Neural progenitor cell (in vitro differentiated cells): ENCODE measurements at regions not wholly inside any gene's neighbourhood (a gene's known extent, or its start where the extent isn't known, plus 50 kb on each side); places are given as distances from the start of the nearest gene placed in this dataset.
"Not testable (repeated sequence)": the region's sequence is repeated elsewhere in the genome, so short reads cannot be mapped to it uniquely, and the experiment has no call there.

Source experiments
- DNase-seq: peaks from one replicate; pipeline ENCODE4 v3.0.0-alpha.2; 2016; ENCODE audit warnings: low spot score
- H2AFZ ChIP-seq: fragments of 200-600 bp; sonication (generic); replicated peaks from 2 replicates; pipeline ENCODE4 v1.6.1; 2016; ENCODE audit warnings: antibody characterized with exemption
- H3F3A ChIP-seq: fragments of 200-600 bp; sonication (generic); 2 replicates; pipeline ENCODE4 v1.6.1; 2016; ENCODE audit warnings: antibody characterized with exemption, low read depth
- H3K27ac ChIP-seq: fragments of 200-600 bp; sonication (generic); 2 replicates; pipeline ENCODE4 v1.5.1; 2016; ENCODE audit warnings: mild to moderate bottlenecking
- H3K27me3 ChIP-seq: fragments of 200-600 bp; sonication (generic); 2 replicates; pipeline ENCODE4 v1.6.1; 2016; ENCODE audit warnings: mild to moderate bottlenecking, moderate library complexity
- H3K36me3 ChIP-seq: fragments of 200-600 bp; sonication (generic); 2 replicates; pipeline ENCODE4 v1.5.1; 2016
- H3K4me1 ChIP-seq: fragments of 200-600 bp; sonication (generic); 2 replicates; pipeline ENCODE4 v1.6.1; 2016; ENCODE audit warnings: mixed run types
- H3K4me2 ChIP-seq: fragments of 200-600 bp; sonication (generic); 2 replicates; pipeline ENCODE4 v1.6.1; 2016
- H3K4me3 ChIP-seq: fragments of 200-600 bp; sonication (generic); 2 replicates; pipeline ENCODE4 v1.5.1; 2016
- H3K79me2 ChIP-seq: fragments of 200-600 bp; sonication (generic); 2 replicates; pipeline ENCODE4 v1.6.1; 2016; ENCODE audit warnings: low read depth
- H3K9ac ChIP-seq: fragments of 200-600 bp; sonication (generic); 2 replicates; pipeline ENCODE4 v1.6.1; 2016
- H3K9me3 ChIP-seq: fragments of 200-600 bp; sonication (generic); 2 replicates; pipeline ENCODE4 v1.5.1; 2016; ENCODE audit warnings: low read depth
- H4K20me1 ChIP-seq: fragments of 200-600 bp; sonication (generic); 2 replicates; pipeline ENCODE4 v1.6.1; 2016; ENCODE audit warnings: low read depth
- H3K27ac Mint-ChIP-seq: 3 replicates; pipeline ENCODE4 v1.8.0; 2021; ENCODE audit warnings: mixed read lengths
- H3K27me3 Mint-ChIP-seq: 2 replicates; pipeline ENCODE4 v1.8.0; 2022; ENCODE audit warnings: low read depth, mild to moderate bottlenecking, inconsistent platforms, moderate library complexity, mixed read lengths; ENCODE audit not compliant: insufficient read depth
- H3K36me3 Mint-ChIP-seq: 3 replicates; pipeline ENCODE4 v1.8.0; 2021; ENCODE audit warnings: mixed read lengths
- H3K4me1 Mint-ChIP-seq: 3 replicates; pipeline ENCODE4 v1.8.0; 2021; ENCODE audit warnings: mixed read lengths
- H3K4me3 Mint-ChIP-seq: 3 replicates; pipeline ENCODE4 v1.8.0; 2021; ENCODE audit warnings: mild to moderate bottlenecking, moderate library complexity, mixed read lengths
- H3K9me3 Mint-ChIP-seq: 3 replicates; pipeline ENCODE4 v1.8.0; 2020; ENCODE audit warnings: mixed read lengths
- CTCF ChIP-seq: fragments of 200-600 bp; sonication (generic); IDR thresholded peaks from 2 replicates; pipeline ENCODE4 v1.5.1; 2017; ENCODE audit warnings: antibody characterized with exemption, mild to moderate bottlenecking
- EZH2 ChIP-seq: fragments of 200-600 bp; sonication (generic); IDR thresholded peaks from 2 replicates; pipeline ENCODE4 v1.6.1; 2017; ENCODE audit warnings: antibody characterized with exemption, mild to moderate bottlenecking, moderate library complexity
- EZH2phosphoT487 ChIP-seq: fragments of 200-600 bp; sonication (generic); IDR thresholded peaks from 2 replicates; pipeline ENCODE4 v1.6.1; 2017; ENCODE audit warnings: antibody characterized with exemption

DNA sequence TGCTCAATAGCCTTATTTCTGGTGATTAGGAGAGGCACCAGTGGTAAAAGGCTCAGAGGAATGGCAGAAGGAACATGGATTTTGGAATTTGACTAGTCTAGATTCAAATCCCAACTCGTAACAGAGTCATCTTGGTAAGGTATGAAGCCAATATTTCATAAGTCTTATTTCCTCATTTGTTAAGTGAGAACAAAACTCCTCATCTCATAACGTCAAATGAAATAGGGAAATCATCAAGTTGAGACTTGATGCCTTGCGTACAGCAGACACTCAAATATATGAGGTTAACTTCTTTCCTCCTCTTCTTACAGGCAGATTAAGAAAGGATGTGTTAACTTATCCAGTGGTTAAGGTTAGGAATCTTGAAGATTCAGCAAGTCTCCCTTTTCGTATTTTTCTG lies 189.2 kb downstream of the DLEU7 start:
- no peaks in the 10 kb centered on the region for H3K79me2 ChIP-seq
- no peak for DNase-seq
- no peak overlapping the region for H3K9ac ChIP-seq
- peaks cover 10% of the 10 kb centered on the region for H3K4me1 Mint-ChIP-seq
- H3K27me3 Mint-ChIP-seq: peaks cover 6% of the 10 kb centered on the region
- H3K4me3 Mint-ChIP-seq: no peak overlapping the region
- peaks cover 17% of the 10 kb centered on the region for H3K4me1 ChIP-seq
- H3K27ac Mint-ChIP-seq: no peak overlapping the region
- no peaks in the 10 kb centered on the region for H3F3A ChIP-seq
- H3K27me3 ChIP-seq: no peaks in the 10 kb centered on the region
- no peaks in the 10 kb centered on the region for H3K36me3 ChIP-seq
- no peak overlapping the region for H3K27ac ChIP-seq
- no peak for TF ChIP-seq CTCF
- TF ChIP-seq EZH2phosphoT487: no peak
- TF ChIP-seq EZH2: no peak
- H3K36me3 Mint-ChIP-seq: no peaks in the 10 kb centered on the region
- H3K9me3 ChIP-seq: no peaks in the 10 kb centered on the region
- no peaks in the 10 kb centered on the region for H4K20me1 ChIP-seq
- H3K4me2 ChIP-seq: no peak overlapping the region
- H2AFZ ChIP-seq: no peak overlapping the region
- H3K4me3 ChIP-seq: no peak overlapping the region
- H3K9me3 Mint-ChIP-seq: no peaks in the 10 kb centered on the region

DNA sequence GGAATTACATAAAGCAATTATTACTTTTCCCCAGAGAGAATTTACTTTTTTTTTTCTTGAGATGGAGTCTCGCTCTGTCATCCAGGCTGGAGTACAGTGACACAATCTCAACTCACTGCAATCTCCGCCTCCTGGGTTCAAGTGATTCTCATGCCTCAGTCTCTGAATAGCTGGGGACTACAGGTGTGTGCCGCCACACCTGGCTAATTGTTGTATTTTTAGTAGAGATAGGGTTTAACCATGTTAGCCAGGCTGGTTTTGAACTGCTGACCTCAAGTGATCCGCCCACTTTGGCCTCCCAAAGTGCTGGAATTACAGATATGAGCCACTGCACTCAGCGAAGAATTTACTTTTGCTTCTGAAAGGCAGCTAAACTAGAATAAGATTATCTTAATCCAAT lies 181.6 kb downstream of the DLEU7 start:
- not testable (repeated sequence) for H3K79me2 ChIP-seq, H3K9ac ChIP-seq, H3K9me3 ChIP-seq, DNase-seq, H3K4me3 ChIP-seq, H3F3A ChIP-seq, H2AFZ ChIP-seq, H3K9me3 Mint-ChIP-seq, H3K36me3 ChIP-seq, H4K20me1 ChIP-seq, H3K4me3 Mint-ChIP-seq, H3K27ac Mint-ChIP-seq, H3K4me2 ChIP-seq, H3K27me3 ChIP-seq, H3K36me3 Mint-ChIP-seq, H3K4me1 ChIP-seq, H3K27ac ChIP-seq, H3K4me1 Mint-ChIP-seq, H3K27me3 Mint-ChIP-seq

GRCh38 chr13:50664951-50665350 lies 178.5 kb downstream of the DLEU7 start:
- peaks cover 6% of the 10 kb centered on the region for H3K9me3 Mint-ChIP-seq
- no peak for TF ChIP-seq EZH2
- TF ChIP-seq EZH2phosphoT487: no peak
- TF ChIP-seq CTCF: no peak
- no peak overlapping the region for H3K4me3 Mint-ChIP-seq

GRCh38 chr13:50668049-50668448 lies 175.4 kb downstream of the DLEU7 start:
- H3K4me3 Mint-ChIP-seq: no peak overlapping the region
- H3K4me1 Mint-ChIP-seq: no peaks in the 10 kb centered on the region
- no peak overlapping the region for H2AFZ ChIP-seq
- H3K27ac ChIP-seq: no peak overlapping the region
- no peaks in the 10 kb centered on the region for H3K4me1 ChIP-seq
- H3K9me3 Mint-ChIP-seq: no peaks in the 10 kb centered on the region
- no peak for TF ChIP-seq EZH2
- TF ChIP-seq EZH2phosphoT487: no peak
- no peak for TF ChIP-seq CTCF
- no peaks in the 10 kb centered on the region for H3K27me3 Mint-ChIP-seq
- no peaks in the 10 kb centered on the region for H3K36me3 ChIP-seq
- H3K4me3 ChIP-seq: no peak overlapping the region
- H3K4me2 ChIP-seq: no peak overlapping the region
- no peak overlapping the region for H3K27ac Mint-ChIP-seq
- H3K36me3 Mint-ChIP-seq: no peaks in the 10 kb centered on the region
- no peaks in the 10 kb centered on the region for H3K79me2 ChIP-seq
- no peaks in the 10 kb centered on the region for H3F3A ChIP-seq
- DNase-seq: no peak
- no peaks in the 10 kb centered on the region for H4K20me1 ChIP-seq
- no peaks in the 10 kb centered on the region for H3K27me3 ChIP-seq
- H3K9ac ChIP-seq: no peak overlapping the region
- H3K9me3 ChIP-seq: no peaks in the 10 kb centered on the region

More at GRCh38 chr13:50664951-50665350, 178.5 kb downstream of the DLEU7 start:
- no peak overlapping the region for H3K27ac Mint-ChIP-seq
- Histone ChIP-seq H3K27ac (no peak overlapping the region), H3F3A (no peaks in the 10 kb centered on the region), H3K27me3 (no peaks in the 10 kb centered on the region), H3K36me3 (no peaks in the 10 kb centered on the region), H2AFZ (no peak overlapping the region), H3K9ac (no peak overlapping the region), H3K4me1 (no peaks in the 10 kb centered on the region), H3K79me2 (no peaks in the 10 kb centered on the region), H3K9me3 (no peaks in the 10 kb centered on the region), H4K20me1 (no peaks in the 10 kb centered on the region), H3K4me3 (no peak overlapping the region), H3K4me2 (no peak overlapping the region)
- DNase-seq: no peak
- no peaks in the 10 kb centered on the region for H3K27me3 Mint-ChIP-seq
- H3K36me3 Mint-ChIP-seq: no peaks in the 10 kb centered on the region
- no peaks in the 10 kb centered on the region for H3K4me1 Mint-ChIP-seq
